Smooth muscle cell (in vitro differentiated cells): ENCODE measurements at regions not wholly inside any gene's neighbourhood (a gene's known extent, or its start where the extent isn't known, plus 50 kb on each side); places are given as distances from the start of the nearest gene placed in this dataset.

Source experiments
- DNase-seq: peaks from one replicate; lab custom pipeline; 2025; ENCODE audit not compliant: unreplicated experiment; lab: John Stamatoyannopoulos, UW
- H2AFZ ChIP-seq: fragments of 200-600 bp; sonication (generic); 2 replicates; pipeline ENCODE4 v1.6.0; 2016; ENCODE audit warnings: antibody characterized with exemption, low read depth, mild to moderate bottlenecking
- H3F3A ChIP-seq: fragments of 200-600 bp; sonication (generic); 2 replicates; pipeline ENCODE4 v1.6.0; 2017; ENCODE audit warnings: antibody characterized with exemption, low read depth
- H3K27ac ChIP-seq: fragments of 200-600 bp; sonication (generic); 2 replicates; pipeline ENCODE4 v1.5.1; 2016; ENCODE audit warnings: low read depth, mild to moderate bottlenecking
- H3K27me3 ChIP-seq: fragments of 200-600 bp; sonication (generic); 2 replicates; pipeline ENCODE4 v1.6.1; 2016; ENCODE audit warnings: low read depth, mild to moderate bottlenecking
- H3K36me3 ChIP-seq: fragments of 200-600 bp; sonication (generic); 2 replicates; pipeline ENCODE4 v1.5.1; 2016; ENCODE audit warnings: low read depth
- H3K4me1 ChIP-seq: fragments of 200-600 bp; sonication (generic); 2 replicates; pipeline ENCODE4 v1.5.1; 2016; ENCODE audit warnings: low read depth
- H3K4me2 ChIP-seq: fragments of 200-600 bp; sonication (generic); 2 replicates; pipeline ENCODE4 v1.6.0; 2016; ENCODE audit warnings: mild to moderate bottlenecking
- H3K4me3 ChIP-seq: fragments of 200-600 bp; sonication (generic); 2 replicates; pipeline ENCODE4 v1.5.1; 2016; ENCODE audit warnings: mild to moderate bottlenecking
- H3K79me2 ChIP-seq: fragments of 200-600 bp; sonication (generic); 2 replicates; pipeline ENCODE4 v1.6.0; 2016; ENCODE audit warnings: low read depth, mild to moderate bottlenecking
- H3K9ac ChIP-seq: fragments of 200-600 bp; sonication (generic); 2 replicates; pipeline ENCODE4 v1.6.0; 2016; ENCODE audit warnings: low read depth
- H3K9me3 ChIP-seq: fragments of 200-600 bp; sonication (generic); replicated peaks from 2 replicates; pipeline ENCODE4 v1.5.1; 2016; ENCODE audit warnings: low read depth
- H4K20me1 ChIP-seq: fragments of 200-600 bp; sonication (generic); 2 replicates; pipeline ENCODE4 v1.6.0; 2016; ENCODE audit warnings: low read depth
- CTCF ChIP-seq: fragments of 200-600 bp; sonication (generic); IDR thresholded peaks from 2 replicates; pipeline ENCODE4 v1.5.1; 2017; ENCODE audit warnings: borderline replicate concordance, mild to moderate bottlenecking, antibody characterized with exemption; ENCODE audit not compliant: insufficient read depth, poor library complexity, severe bottlenecking
- WGBS: methylation state at CpG from one replicate; pipeline ENCODE4 v1.1.7; 2016; ENCODE audit warnings: low lambda C conversion rate; 5-methylcytosine and 5-hydroxymethylcytosine counted together

- Histone ChIP-seq H3K9ac (no peak overlapping the region), H3K79me2 (no peaks in the 10 kb centered on the region), H4K20me1 (no peaks in the 10 kb centered on the region), H3K36me3 (no peaks in the 10 kb centered on the region), H3F3A (no peaks in the 10 kb centered on the region), H3K4me2 (no peak overlapping the region), H2AFZ (no peak overlapping the region), H3K27me3 (no peaks in the 10 kb centered on the region), H3K27ac (peak overlapping the region; percentile 16), H3K9me3 (no peaks in the 10 kb centered on the region), H3K4me1 (no peaks in the 10 kb centered on the region), H3K4me3 (no peak overlapping the region)
- WGBS: 53% methylated on average over 7 of the region's 7 CpGs
- TF ChIP-seq CTCF: no peak
- DNase-seq: no peak
Observed at GRCh38 chrX:7372825-7373525, 225.0 kb upstream of the PUDP start.

- Histone ChIP-seq H3K4me1 (no peaks in the 10 kb centered on the region), H3K4me2 (no peak overlapping the region), H3K9ac (no peak overlapping the region), H3K9me3 (no peaks in the 10 kb centered on the region), H2AFZ (no peak overlapping the region), H3K27me3 (no peaks in the 10 kb centered on the region), H3K27ac (no peak overlapping the region), H3K4me3 (no peak overlapping the region), H4K20me1 (no peaks in the 10 kb centered on the region), H3K79me2 (no peaks in the 10 kb centered on the region), H3F3A (no peaks in the 10 kb centered on the region), H3K36me3 (no peaks in the 10 kb centered on the region)
- no peak for DNase-seq
- WGBS: 86% methylated on average over 2 of the region's 2 CpGs
- TF ChIP-seq CTCF: no peak
Observed at GRCh38 chrX:7362111-7362510, 214.2 kb upstream of the PUDP start.

- no peak overlapping the region for H2AFZ ChIP-seq
- H3K9me3 ChIP-seq: no peaks in the 10 kb centered on the region
- WGBS: 24% methylated on average over 1 of the region's 1 CpG
- no peaks in the 10 kb centered on the region for H3K36me3 ChIP-seq
- DNase-seq: no peak
- H3K27me3 ChIP-seq: no peaks in the 10 kb centered on the region
- TF ChIP-seq CTCF: no peak
- H3K4me2 ChIP-seq: no peak overlapping the region
- H4K20me1 ChIP-seq: no peaks in the 10 kb centered on the region
- no peak overlapping the region for H3K27ac ChIP-seq
- no peaks in the 10 kb centered on the region for H3F3A ChIP-seq
- H3K9ac ChIP-seq: no peak overlapping the region
- H3K4me3 ChIP-seq: no peak overlapping the region
- peaks cover 3% of the 10 kb centered on the region for H3K4me1 ChIP-seq
- no peaks in the 10 kb centered on the region for H3K79me2 ChIP-seq
Observed at GRCh38 chrX:7351926-7352325, 204.0 kb upstream of the PUDP start.

- no peaks in the 10 kb centered on the region for H3K9me3 ChIP-seq
- no peak overlapping the region for H3K4me3 ChIP-seq
- no peak overlapping the region for H2AFZ ChIP-seq
- H3K79me2 ChIP-seq: no peaks in the 10 kb centered on the region
- no peaks in the 10 kb centered on the region for H4K20me1 ChIP-seq
- WGBS: 75% methylated on average over 5 of the region's 5 CpGs
- no peak overlapping the region for H3K27ac ChIP-seq
- no peaks in the 10 kb centered on the region for H3F3A ChIP-seq
- peaks cover 3% of the 10 kb centered on the region for H3K4me1 ChIP-seq
- H3K36me3 ChIP-seq: no peaks in the 10 kb centered on the region
- no peak overlapping the region for H3K4me2 ChIP-seq
- no peak for DNase-seq
- no peak overlapping the region for H3K9ac ChIP-seq
- no peaks in the 10 kb centered on the region for H3K27me3 ChIP-seq
- TF ChIP-seq CTCF: no peak
Observed at GRCh38 chrX:7347465-7347864, 199.5 kb upstream of the PUDP start.
